ENCODE measurements at regions not wholly inside any gene's neighbourhood (a gene's known extent, or its start where the extent isn't known, plus 50 kb on each side); places are given as distances from the start of the nearest gene placed in this dataset.
A peak's percentile ranks its signal among the peaks of the same experiment; 100 is the strongest.
"Not testable (repeated sequence)": the region's sequence is repeated elsewhere in the genome, so short reads cannot be mapped to it uniquely, and the experiment has no call there.

DNA sequence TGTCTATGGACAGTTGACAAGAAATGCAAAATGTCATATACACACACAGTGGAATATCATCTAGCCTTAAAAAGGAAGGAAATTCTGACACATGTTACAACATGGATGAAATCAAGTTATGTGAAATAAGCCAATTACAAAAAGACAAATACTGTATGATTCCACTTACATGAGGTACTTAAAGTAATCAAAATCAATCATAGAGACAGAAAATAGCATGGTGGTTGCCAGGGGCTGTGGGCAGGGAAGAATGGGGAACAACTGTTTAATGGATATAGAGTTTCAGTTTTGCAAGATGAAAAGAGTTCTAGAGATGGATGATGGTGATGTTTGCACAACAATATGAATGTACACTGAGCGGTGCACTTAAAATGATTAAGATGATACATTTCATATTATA lies 613.8 kb upstream of the ZNF385D start:
- no CpG with 5 or more reads among the region's 1 CpG for WGBS
- H3K4me1 ChIP-seq (ENCODE audit: insufficient read depth, low read length), result no peaks in the 10 kb centered on the region
- peaks cover 1% of the 10 kb centered on the region; the same call in 1 of the 2 replicates for H3K27me3 ChIP-seq (ENCODE audit: insufficient read depth, low read length)
- H3K4me3 ChIP-seq (ENCODE audit: low read length), result no peak overlapping the region
- H3K36me3 ChIP-seq (ENCODE audit: insufficient read depth, low read length), result no peaks in the 10 kb centered on the region
- no peaks in the 10 kb centered on the region for H3K9me3 ChIP-seq (ENCODE audit: insufficient read depth, low read depth, low read length)
- H3K9ac ChIP-seq (ENCODE audit: low read depth, low read length), result no peak overlapping the region
- H3K27ac ChIP-seq (ENCODE audit: low read depth, low read length), result no peak overlapping the region

DNA sequence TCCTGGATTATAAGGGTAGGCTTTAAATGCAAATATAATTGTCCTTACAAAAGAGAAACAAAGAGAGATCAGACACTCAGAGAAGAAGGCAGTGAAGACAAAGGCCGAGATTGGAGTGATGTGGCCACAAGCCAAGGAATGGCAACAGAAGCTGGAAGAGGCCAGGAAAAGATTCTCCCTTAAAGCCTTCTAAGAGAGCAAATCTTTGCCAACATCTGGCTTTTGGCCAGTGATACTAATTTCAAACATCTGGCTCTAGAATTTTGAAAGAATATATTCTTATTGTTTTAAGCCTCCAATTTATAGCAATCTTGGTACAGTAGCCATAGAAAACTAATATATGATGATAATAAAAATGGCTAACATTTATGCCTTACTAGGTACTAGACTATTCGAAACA lies 615.8 kb upstream of the ZNF385D start:
- Histone ChIP-seq H3K4me1 (ENCODE audit: insufficient read depth, low read length) (peaks cover 6% of the 10 kb centered on the region), H3K36me3 (ENCODE audit: insufficient read depth, low read length) (no peaks in the 10 kb centered on the region), H3K9me3 (ENCODE audit: insufficient read depth, low read depth, low read length) (no peaks in the 10 kb centered on the region), H3K27me3 (ENCODE audit: insufficient read depth, low read length) (peaks cover 21% of the 10 kb centered on the region), H3K27ac (ENCODE audit: low read depth, low read length) (no peak overlapping the region), H3K9ac (ENCODE audit: low read depth, low read length) (no peak overlapping the region), H3K4me3 (ENCODE audit: low read length) (no peak overlapping the region)
- WGBS, result 96% methylated on average over 1 of the region's 2 CpGs

DNA sequence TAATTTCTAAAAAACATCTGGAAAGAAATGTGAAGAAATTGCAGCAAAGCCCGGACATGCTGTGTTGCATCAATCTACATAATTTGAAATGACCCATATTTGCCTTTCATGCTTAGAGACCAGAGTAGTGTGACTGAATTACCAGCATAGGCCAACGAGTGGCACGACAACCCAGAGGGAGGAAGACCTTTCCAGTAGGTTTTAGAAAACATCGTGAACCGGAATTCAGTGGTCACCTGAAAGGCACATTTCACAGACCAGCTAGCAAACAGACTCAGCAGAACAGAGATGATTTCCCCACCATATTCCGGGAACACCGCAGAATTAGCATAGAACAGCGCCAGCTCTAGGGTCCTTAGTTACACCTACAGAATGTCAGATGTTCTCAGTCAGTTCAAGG lies 620.0 kb upstream of the ZNF385D start:
- H3K27me3 ChIP-seq (ENCODE audit: insufficient read depth, low read length), result peaks cover 55% of the 10 kb centered on the region
- no peak overlapping the region for H3K9ac ChIP-seq (ENCODE audit: low read depth, low read length)
- H3K36me3 ChIP-seq (ENCODE audit: insufficient read depth, low read length), result no peaks in the 10 kb centered on the region
- H3K27ac ChIP-seq (ENCODE audit: low read depth, low read length), result no peak overlapping the region
- WGBS, result 95% methylated on average over 8 of the region's 8 CpGs
- peaks cover 6% of the 10 kb centered on the region for H3K4me1 ChIP-seq (ENCODE audit: insufficient read depth, low read length)
- no peaks in the 10 kb centered on the region for H3K9me3 ChIP-seq (ENCODE audit: insufficient read depth, low read depth, low read length)
- no peak overlapping the region for H3K4me3 ChIP-seq (ENCODE audit: low read length)

DNA sequence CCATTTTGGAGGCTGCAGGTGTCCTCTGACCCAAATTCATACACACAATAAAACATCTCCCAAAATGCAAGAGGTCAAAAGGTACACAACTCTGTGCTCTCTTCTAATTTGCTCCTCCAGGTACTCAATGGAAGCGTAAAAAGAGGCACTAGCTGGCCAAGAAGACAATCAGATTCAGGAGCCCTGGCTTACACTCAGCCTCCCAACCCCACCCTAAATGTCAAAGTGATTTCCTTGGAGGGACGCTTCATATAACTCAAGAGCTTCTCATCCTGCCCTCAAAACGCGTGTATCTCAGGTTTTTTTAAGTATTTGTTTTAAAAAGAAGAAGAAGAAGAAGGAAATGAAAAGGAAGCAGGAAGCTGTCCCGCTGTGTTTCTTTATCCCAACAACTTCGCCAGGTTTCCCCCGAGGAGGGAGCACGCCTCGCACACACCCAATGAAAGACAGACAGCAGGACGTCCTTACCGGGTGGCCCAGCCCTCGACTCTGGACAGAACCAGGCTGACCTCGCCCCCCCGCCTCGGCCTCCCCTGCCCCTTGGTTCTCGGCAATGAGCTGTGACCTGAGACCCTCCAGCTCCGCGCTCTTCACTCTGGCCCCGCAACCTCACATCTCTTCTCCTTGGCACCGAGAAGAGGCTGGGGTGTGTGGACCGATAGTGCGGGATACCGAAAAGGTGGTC lies 620.7 kb upstream of the ZNF385D start:
- no peak overlapping the region for H3K27ac ChIP-seq (ENCODE audit: low read depth, low read length)
- peaks cover 55% of the 10 kb centered on the region for H3K27me3 ChIP-seq (ENCODE audit: insufficient read depth, low read length)
- H3K4me3 ChIP-seq (ENCODE audit: low read length), result peak overlapping the region; percentile 60
- peaks cover 6% of the 10 kb centered on the region for H3K4me1 ChIP-seq (ENCODE audit: insufficient read depth, low read length)
- peak overlapping the region; percentile 55; the same call in 1 of the 2 replicates for H3K9ac ChIP-seq (ENCODE audit: low read depth, low read length)
- no peaks in the 10 kb centered on the region for H3K36me3 ChIP-seq (ENCODE audit: insufficient read depth, low read length)
- 5% methylated on average over 23 of the region's 23 CpGs for WGBS
- H3K9me3 ChIP-seq (ENCODE audit: insufficient read depth, low read depth, low read length), result no peaks in the 10 kb centered on the region

DNA sequence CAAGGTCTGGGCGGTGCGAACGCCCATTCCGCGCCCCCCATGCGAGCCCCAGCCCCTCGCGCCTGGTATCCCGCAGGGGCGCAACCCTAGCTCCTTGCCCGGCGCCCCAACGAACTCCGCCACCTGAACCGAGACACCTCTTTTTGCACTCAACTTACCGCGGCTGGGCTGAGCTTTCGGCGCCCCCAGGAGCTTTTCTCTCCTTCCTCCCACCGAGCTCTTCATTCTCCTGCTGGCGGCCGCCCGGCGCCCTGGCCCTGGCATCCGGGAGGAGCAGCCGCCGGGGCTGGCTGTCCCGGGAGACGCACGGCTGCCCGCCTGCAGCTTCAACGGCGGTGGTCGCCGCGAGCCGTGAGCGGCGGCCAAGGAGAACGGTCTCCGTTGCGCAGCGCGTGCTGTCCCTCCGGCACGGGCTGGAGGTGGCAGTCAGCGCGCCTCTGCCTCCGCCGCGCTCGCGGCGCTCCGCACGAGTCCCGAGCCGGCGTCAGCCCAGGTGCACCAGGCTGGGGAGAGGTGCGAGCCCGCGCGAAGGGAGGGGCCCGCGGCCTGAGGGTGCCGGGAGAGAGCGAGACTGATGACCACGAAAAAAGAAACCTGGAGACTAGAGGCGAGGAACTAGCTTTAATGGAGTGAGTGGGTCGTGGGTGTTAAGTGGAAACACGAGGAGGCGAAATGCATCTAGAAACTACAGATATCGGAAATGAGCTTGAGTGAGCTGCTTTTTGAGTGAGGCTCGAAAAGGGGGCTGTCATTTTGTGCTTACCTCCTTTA lies 621.5 kb upstream of the ZNF385D start:
- Histone ChIP-seq H3K4me1 (ENCODE audit: insufficient read depth, low read length) (peaks cover 6% of the 10 kb centered on the region), H3K9me3 (ENCODE audit: insufficient read depth, low read depth, low read length) (no peaks in the 10 kb centered on the region), H3K9ac (ENCODE audit: low read depth, low read length) (peak overlapping the region; percentile 55), H3K4me3 (ENCODE audit: low read length) (peak overlapping the region; percentile 60), H3K36me3 (ENCODE audit: insufficient read depth, low read length) (no peaks in the 10 kb centered on the region), H3K27me3 (ENCODE audit: insufficient read depth, low read length) (peaks cover 55% of the 10 kb centered on the region), H3K27ac (ENCODE audit: low read depth, low read length) (no peak overlapping the region)
- 5% methylated on average over 74 of the region's 74 CpGs for WGBS

DNA sequence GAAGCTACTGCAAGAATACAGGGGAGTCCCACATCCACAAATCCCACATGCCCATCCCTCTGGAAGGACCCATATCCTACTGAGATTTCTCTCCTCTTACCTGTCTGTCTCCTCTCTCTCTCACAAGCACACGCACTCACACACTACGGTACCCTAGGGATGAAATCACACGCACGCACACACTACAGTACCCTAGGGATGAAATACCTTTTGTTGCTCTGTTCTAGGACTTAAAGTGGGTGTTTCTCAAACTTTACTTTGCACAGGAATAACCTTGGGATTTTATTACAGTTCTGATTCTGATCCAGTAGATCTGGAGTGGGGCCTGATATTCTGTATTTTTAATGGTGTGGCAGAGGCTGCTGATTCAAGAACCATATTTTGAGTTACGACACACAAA lies 622.2 kb upstream of the ZNF385D start:
- Histone ChIP-seq H3K4me3 (ENCODE audit: low read length) (no peak overlapping the region), H3K9me3 (ENCODE audit: insufficient read depth, low read depth, low read length) (no peaks in the 10 kb centered on the region), H3K4me1 (ENCODE audit: insufficient read depth, low read length) (peaks cover 6% of the 10 kb centered on the region), H3K36me3 (ENCODE audit: insufficient read depth, low read length) (no peaks in the 10 kb centered on the region), H3K27me3 (ENCODE audit: insufficient read depth, low read length) (peaks cover 55% of the 10 kb centered on the region), H3K9ac (ENCODE audit: low read depth, low read length) (no peak overlapping the region), H3K27ac (ENCODE audit: low read depth, low read length) (no peak overlapping the region)
- 96% methylated on average over 5 of the region's 5 CpGs for WGBS

DNA sequence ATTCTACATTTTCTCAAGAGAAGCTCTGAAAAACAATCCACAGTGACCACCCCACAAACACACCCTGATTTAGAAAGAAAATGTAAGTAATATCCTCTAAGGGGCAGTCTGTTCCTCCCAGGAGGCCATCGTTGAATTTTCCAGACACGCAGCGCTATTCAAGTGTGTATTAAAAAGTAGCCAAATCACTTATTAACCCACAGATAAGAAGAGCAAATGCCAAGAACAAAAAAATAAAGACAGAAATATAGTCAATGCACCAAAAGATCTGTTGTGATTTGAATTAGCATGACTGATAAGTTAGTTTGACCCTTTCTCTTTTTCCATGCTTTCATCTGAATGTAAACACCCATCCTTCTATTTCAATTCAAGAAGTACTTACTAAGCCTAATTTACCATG lies 622.8 kb upstream of the ZNF385D start:
- WGBS, result 94% methylated on average over 3 of the region's 3 CpGs
- H3K9ac ChIP-seq (ENCODE audit: low read depth, low read length), result no peak overlapping the region
- peaks cover 6% of the 10 kb centered on the region for H3K4me1 ChIP-seq (ENCODE audit: insufficient read depth, low read length)
- no peak overlapping the region for H3K4me3 ChIP-seq (ENCODE audit: low read length)
- peaks cover 55% of the 10 kb centered on the region for H3K27me3 ChIP-seq (ENCODE audit: insufficient read depth, low read length)
- H3K36me3 ChIP-seq (ENCODE audit: insufficient read depth, low read length), result no peaks in the 10 kb centered on the region
- H3K9me3 ChIP-seq (ENCODE audit: insufficient read depth, low read depth, low read length), result no peaks in the 10 kb centered on the region
- no peak overlapping the region for H3K27ac ChIP-seq (ENCODE audit: low read depth, low read length)

DNA sequence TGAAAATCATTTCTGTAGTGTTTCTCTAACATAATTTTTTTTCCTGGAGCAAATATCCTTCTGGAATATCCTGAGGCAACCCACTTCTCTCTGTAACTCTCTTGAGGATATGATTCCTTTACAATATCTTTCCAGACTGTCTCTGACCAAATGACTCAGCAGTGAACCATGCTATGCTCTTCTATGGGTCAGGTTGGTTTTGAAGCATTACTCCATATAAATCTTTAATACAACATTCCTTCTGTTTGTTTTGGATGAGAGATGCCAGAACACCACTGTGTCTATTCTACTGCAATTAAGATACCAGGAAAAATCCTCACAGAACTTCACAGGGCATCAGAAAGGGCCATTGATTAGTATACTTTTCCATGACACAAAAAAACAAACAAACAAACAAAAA lies 626.4 kb upstream of the ZNF385D start:
- Histone ChIP-seq H3K27me3 (ENCODE audit: insufficient read depth, low read length) (peaks cover 28% of the 10 kb centered on the region), H3K4me1 (ENCODE audit: insufficient read depth, low read length) (no peaks in the 10 kb centered on the region; the same call in 1 of the 2 replicates), H3K9ac (ENCODE audit: low read depth, low read length) (no peak overlapping the region), H3K27ac (ENCODE audit: low read depth, low read length) (no peak overlapping the region), H3K4me3 (ENCODE audit: low read length) (no peak overlapping the region), H3K9me3 (ENCODE audit: insufficient read depth, low read depth, low read length) (no peaks in the 10 kb centered on the region), H3K36me3 (ENCODE audit: insufficient read depth, low read length) (no peaks in the 10 kb centered on the region)

DNA sequence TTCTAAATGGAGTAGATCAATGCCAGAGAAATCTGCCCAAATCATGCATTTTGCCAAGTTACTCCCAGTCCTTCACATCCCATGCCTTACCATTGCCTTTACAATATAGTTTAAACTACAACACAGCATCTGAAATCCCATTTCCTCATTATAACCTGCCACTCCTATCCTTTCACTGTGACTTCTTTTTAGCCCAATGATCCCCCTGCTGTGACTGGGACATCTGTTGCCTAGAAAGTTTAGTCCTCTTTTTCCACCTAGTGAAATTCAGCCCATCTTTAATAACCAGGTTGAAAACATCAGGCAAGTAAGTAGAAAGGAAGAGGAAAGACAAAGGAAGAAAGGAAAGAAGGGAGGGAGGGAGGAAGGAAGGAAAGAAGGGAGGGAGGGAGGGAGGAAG lies 627.9 kb upstream of the ZNF385D start:
- H3K27me3 ChIP-seq (ENCODE audit: insufficient read depth, low read length), result peaks cover 13% of the 10 kb centered on the region
- H3K9me3 ChIP-seq (ENCODE audit: insufficient read depth, low read depth, low read length), result no peaks in the 10 kb centered on the region
- H3K27ac ChIP-seq (ENCODE audit: low read depth, low read length), result no peak overlapping the region
- H3K4me3 ChIP-seq (ENCODE audit: low read length), result no peak overlapping the region
- H3K9ac ChIP-seq (ENCODE audit: low read depth, low read length), result no peak overlapping the region
- H3K4me1 ChIP-seq (ENCODE audit: insufficient read depth, low read length), result no peaks in the 10 kb centered on the region; the same call in 1 of the 2 replicates
- H3K36me3 ChIP-seq (ENCODE audit: insufficient read depth, low read length), result no peaks in the 10 kb centered on the region

DNA sequence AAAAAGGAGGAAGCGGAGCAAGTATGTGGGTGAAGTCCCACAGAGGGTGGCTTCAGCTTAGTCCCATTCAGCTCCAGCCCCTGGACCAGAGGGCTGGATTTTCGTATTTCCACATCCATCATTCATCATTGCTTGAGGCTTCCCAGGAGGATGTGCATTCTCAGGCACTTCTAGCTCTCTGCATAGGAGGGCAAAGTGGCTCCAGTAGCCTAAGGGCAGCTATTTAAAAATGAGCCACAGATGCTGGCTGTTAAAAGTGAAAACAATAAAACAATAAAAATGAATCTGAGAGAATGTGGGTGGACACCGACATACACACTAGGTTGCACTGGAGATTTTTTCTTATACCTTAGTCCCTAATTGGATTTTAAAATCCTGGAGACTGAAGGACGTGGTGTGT lies 629.2 kb upstream of the ZNF385D start:
- H3K27ac ChIP-seq (ENCODE audit: low read depth, low read length), result no peak overlapping the region
- H3K9ac ChIP-seq (ENCODE audit: low read depth, low read length), result no peak overlapping the region
- H3K9me3 ChIP-seq (ENCODE audit: insufficient read depth, low read depth, low read length), result no peaks in the 10 kb centered on the region
- H3K36me3 ChIP-seq (ENCODE audit: insufficient read depth, low read length), result no peaks in the 10 kb centered on the region
- WGBS, result 94% methylated on average over 3 of the region's 4 CpGs
- H3K4me1 ChIP-seq (ENCODE audit: insufficient read depth, low read length), result no peaks in the 10 kb centered on the region
- H3K4me3 ChIP-seq (ENCODE audit: low read length), result no peak overlapping the region
- no peaks in the 10 kb centered on the region for H3K27me3 ChIP-seq (ENCODE audit: insufficient read depth, low read length)

DNA sequence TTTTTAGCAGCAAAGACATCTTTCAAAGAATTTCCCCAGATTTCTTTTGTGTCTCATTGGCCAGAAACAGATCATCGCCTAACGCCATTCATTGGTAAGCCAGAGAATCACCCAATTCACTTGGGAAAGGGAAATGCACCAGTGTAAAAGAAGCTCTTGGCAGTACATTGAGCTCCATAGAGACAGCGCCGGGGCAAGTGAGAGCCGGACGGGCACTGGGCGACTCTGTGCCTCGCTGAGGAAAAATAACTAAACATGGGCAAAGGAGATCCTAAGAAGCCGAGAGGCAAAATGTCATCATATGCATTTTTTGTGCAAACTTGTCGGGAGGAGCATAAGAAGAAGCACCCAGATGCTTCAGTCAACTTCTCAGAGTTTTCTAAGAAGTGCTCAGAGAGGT lies 630.6 kb upstream of the ZNF385D start:
- WGBS, result 69% methylated on average over 10 of the region's 10 CpGs
- H3K27ac ChIP-seq (ENCODE audit: low read depth, low read length), result not testable (repeated sequence)

More for the DNA sequence above, 630.6 kb upstream of the ZNF385D start:
- H3K9ac ChIP-seq (ENCODE audit: low read depth, low read length); H3K27me3 ChIP-seq (ENCODE audit: insufficient read depth, low read length); H3K36me3 ChIP-seq (ENCODE audit: insufficient read depth, low read length); H3K9me3 ChIP-seq (ENCODE audit: insufficient read depth, low read depth, low read length); H3K4me1 ChIP-seq (ENCODE audit: insufficient read depth, low read length); H3K4me3 ChIP-seq (ENCODE audit: low read length): not testable (repeated sequence)
